Progenitor cell of endocrine pancreas (in vitro differentiated cells): ENCODE measurements at regions not wholly inside any gene's neighbourhood (a gene's known extent, or its start where the extent isn't known, plus 50 kb on each side); places are given as distances from the start of the nearest gene placed in this dataset.
A peak's percentile ranks its signal among the peaks of the same experiment; 100 is the strongest.

ENCODE experiments used
- DNase-seq: peaks from one replicate; pipeline ENCODE4 v3.0.0; 2021; ENCODE audit warnings: low spot score; ENCODE audit not compliant: unreplicated experiment
- H3K27ac Mint-ChIP-seq: 2 replicates; pipeline ENCODE4 v1.8.0; 2021; ENCODE audit warnings: mild to moderate bottlenecking, moderate library complexity, mixed read lengths
- H3K27me3 Mint-ChIP-seq: 2 replicates; pipeline ENCODE4 v1.8.0; 2021; ENCODE audit warnings: mixed read lengths
- H3K36me3 Mint-ChIP-seq: 2 replicates; pipeline ENCODE4 v1.8.0; 2022; ENCODE audit warnings: mixed read lengths; ENCODE audit not compliant: insufficient read depth
- H3K4me1 Mint-ChIP-seq: 2 replicates; pipeline ENCODE4 v1.8.0; 2021; ENCODE audit warnings: low read depth, mixed read lengths
- H3K4me3 Mint-ChIP-seq: 2 replicates; pipeline ENCODE4 v1.8.0; 2021; ENCODE audit warnings: low read depth, mild to moderate bottlenecking, moderate library complexity, mixed read lengths
- H3K9me3 Mint-ChIP-seq: 2 replicates; pipeline ENCODE4 v1.8.0; 2021; ENCODE audit warnings: low read depth, mixed read lengths
- TF ChIP-seq, protein P1 (sequence below): fragments of 200-600 bp; sonication (generic); IDR thresholded peaks from one replicate; pipeline ENCODE4 v1.5.0; 2021; ENCODE audit warnings: antibody characterized with exemption, mild to moderate bottlenecking; ENCODE audit not compliant: unreplicated experiment

DNA sequence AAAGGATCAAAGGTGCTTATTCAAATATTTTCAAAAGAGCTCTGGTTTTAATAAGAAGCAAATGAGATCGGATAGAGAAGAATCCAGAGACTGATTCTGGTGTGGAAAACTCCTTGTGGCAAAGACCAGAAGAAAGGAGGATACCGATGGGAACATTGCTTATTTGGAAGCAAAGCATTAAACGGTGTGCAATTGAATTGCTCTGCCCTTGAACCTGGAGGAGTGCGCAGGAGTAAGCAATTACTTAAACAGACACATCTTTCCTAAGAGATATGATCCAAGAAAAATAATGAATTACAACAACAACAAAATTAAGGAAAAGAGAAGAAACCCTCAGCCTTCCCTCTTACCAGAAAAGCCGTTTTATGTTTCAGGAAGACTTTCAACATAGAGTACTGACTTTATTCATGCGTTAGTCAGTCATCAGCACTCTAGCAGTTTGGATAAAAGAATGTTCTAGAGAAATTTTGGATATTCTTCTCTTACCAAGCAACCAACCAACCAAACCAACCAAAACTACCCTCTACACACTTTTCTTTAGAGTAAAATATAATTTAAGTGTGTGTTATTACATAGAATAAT, 191.7 kb downstream of the NTMT2 start:
- H3K36me3 Mint-ChIP-seq: no peaks in the 10 kb centered on the region
- H3K27ac Mint-ChIP-seq: no peak overlapping the region
- H3K4me3 Mint-ChIP-seq: no peak overlapping the region
- no peak for DNase-seq
- peaks cover 3% of the 10 kb centered on the region for H3K27me3 Mint-ChIP-seq
- peaks cover 2% of the 10 kb centered on the region for H3K4me1 Mint-ChIP-seq
- TF ChIP-seq, protein P1, sequence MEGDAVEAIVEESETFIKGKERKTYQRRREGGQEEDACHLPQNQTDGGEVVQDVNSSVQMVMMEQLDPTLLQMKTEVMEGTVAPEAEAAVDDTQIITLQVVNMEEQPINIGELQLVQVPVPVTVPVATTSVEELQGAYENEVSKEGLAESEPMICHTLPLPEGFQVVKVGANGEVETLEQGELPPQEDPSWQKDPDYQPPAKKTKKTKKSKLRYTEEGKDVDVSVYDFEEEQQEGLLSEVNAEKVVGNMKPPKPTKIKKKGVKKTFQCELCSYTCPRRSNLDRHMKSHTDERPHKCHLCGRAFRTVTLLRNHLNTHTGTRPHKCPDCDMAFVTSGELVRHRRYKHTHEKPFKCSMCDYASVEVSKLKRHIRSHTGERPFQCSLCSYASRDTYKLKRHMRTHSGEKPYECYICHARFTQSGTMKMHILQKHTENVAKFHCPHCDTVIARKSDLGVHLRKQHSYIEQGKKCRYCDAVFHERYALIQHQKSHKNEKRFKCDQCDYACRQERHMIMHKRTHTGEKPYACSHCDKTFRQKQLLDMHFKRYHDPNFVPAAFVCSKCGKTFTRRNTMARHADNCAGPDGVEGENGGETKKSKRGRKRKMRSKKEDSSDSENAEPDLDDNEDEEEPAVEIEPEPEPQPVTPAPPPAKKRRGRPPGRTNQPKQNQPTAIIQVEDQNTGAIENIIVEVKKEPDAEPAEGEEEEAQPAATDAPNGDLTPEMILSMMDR: no peak
- no peaks in the 10 kb centered on the region for H3K9me3 Mint-ChIP-seq

DNA sequence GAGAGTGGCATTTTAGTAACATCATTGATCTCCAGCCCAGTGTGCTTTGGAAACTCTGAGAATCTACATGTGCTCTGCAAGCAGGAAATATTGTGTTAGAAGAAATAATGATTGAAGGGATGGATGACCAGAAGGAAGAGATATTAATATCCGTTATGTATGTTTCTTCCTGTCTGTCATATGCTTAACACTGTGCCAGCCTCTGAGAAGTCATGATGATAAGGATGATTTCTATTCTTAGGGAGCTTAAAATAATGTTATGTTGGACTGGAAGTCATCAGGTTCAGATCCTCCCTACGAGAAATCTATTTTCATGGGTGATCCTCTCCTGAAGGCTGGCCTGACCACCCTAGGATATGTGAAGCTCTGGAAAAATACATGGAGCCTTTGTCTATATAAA, 192.4 kb upstream of the GORAB start:
- Mint-ChIP-seq H3K9me3 (no peaks in the 10 kb centered on the region), H3K36me3 (no peaks in the 10 kb centered on the region), H3K4me1 (peaks cover 3% of the 10 kb centered on the region), H3K4me3 (no peak overlapping the region), H3K27me3 (peaks cover 3% of the 10 kb centered on the region), H3K27ac (no peak overlapping the region)
- TF ChIP-seq, protein P1: no peak
- DNase-seq: no peak

DNA sequence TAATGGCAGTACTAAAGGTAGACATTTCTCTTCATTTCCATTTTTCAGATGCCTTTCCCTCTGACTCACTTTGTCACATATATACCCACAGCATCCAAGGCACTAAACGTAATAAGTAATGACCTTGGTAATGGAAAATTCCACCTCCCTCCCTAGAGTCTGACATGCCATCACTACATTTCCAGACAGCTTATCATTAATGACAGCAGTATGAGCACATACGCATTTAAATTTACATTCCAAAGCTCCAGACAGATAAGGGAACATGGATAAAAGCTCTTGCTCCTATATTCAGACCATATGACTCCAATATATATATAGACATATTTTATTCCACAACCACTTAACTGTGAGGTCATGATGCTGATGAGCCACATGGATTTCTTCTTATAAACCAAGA, 191.7 kb upstream of the GORAB start:
- H3K27ac Mint-ChIP-seq: no peak overlapping the region
- peaks cover 3% of the 10 kb centered on the region for H3K4me1 Mint-ChIP-seq
- no peaks in the 10 kb centered on the region for H3K9me3 Mint-ChIP-seq

DNA sequence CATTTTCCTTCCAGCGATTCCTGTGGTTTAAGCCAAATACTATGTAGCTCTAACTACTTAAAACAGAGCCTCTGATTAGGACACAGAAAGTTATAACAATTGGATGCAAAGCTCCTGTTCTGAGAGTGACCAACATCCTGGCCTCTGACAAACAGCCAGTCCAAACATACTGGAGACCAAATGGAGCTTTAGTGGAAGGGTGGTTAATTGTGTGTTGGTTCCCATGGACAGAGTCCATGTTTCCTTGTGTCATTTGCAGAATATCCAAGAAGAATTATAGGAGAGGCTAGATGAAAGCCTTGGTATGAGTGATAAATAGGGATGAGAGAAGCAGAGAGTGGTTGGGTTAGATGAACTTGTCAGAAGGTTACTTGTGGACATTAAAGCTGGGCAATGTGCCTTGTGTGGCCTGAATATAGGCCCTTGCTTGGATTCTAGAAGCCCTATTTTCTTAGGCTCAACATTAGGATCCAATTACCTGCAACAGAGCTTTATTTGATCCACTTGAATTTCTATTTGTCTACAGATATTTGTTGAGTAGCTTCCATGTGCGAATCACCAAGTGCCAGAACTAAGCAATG, 180.5 kb upstream of the GORAB start:
- no peaks in the 10 kb centered on the region for H3K27me3 Mint-ChIP-seq
- H3K27ac Mint-ChIP-seq: no peak overlapping the region
- no peaks in the 10 kb centered on the region for H3K36me3 Mint-ChIP-seq
- H3K9me3 Mint-ChIP-seq: no peaks in the 10 kb centered on the region
- TF ChIP-seq, protein P1: no peak
- H3K4me1 Mint-ChIP-seq: peaks cover 13% of the 10 kb centered on the region
- no peak for DNase-seq
- H3K4me3 Mint-ChIP-seq: no peak overlapping the region

More for the DNA sequence above, 191.7 kb upstream of the GORAB start:
- Mint-ChIP-seq H3K27me3 (peaks cover 3% of the 10 kb centered on the region), H3K36me3 (no peaks in the 10 kb centered on the region), H3K4me3 (no peak overlapping the region)
- no peak for DNase-seq
- TF ChIP-seq, protein P1: no peak

DNA sequence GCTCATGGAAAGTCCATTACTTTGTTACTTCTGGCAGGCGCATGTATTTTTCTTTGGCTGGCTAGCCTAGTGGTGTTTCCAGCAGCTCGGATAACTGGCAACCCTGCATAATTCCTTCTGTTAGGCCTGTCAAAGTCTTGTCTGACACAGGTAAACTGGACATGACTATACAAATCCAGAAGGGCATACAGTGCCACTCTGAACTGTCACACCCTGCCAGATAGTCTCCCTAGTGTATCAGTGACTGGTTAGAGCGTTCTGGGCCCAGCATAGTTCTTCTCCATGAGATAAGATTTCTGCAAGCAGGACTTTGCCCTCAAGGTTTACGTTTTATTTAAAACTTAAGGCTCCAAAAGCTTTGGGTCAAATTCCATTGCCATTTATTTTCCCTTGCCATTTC, 177.7 kb upstream of the GORAB start:
- Mint-ChIP-seq H3K36me3 (no peaks in the 10 kb centered on the region), H3K27me3 (no peaks in the 10 kb centered on the region)

More for the DNA sequence above, 177.7 kb upstream of the GORAB start:
- TF ChIP-seq, protein P1: no peak
- H3K27ac Mint-ChIP-seq: peak overlapping the region; percentile 18
- H3K4me3 Mint-ChIP-seq: no peak overlapping the region
- H3K4me1 Mint-ChIP-seq: peaks cover 13% of the 10 kb centered on the region
- DNase-seq: no peak
- peaks cover 4% of the 10 kb centered on the region for H3K9me3 Mint-ChIP-seq
